SK-N-DZ (cell line): ENCODE measurements at regions not wholly inside any gene's neighbourhood (a gene's known extent, or its start where the extent isn't known, plus 50 kb on each side); places are given as distances from the start of the nearest gene placed in this dataset.
"Not testable (repeated sequence)": the region's sequence is repeated elsewhere in the genome, so short reads cannot be mapped to it uniquely, and the experiment has no call there.

Source experiments
- DNase-seq: peaks from one replicate; pipeline ENCODE4 v3.0.0-alpha.2; 2015; ENCODE audit warnings: low spot score

- no peak for DNase-seq
These were observed 1099.0 kb upstream of the LRRTM1 start for GRCh38 chr2:81403508-81403907.

- no peak for DNase-seq
These were observed 1092.0 kb upstream of the LRRTM1 start for GRCh38 chr2:81396417-81397019.

GRCh38 chr2:81395746-81396145 is 1091.2 kb upstream of the LRRTM1 start:
- DNase-seq, result no peak

GRCh38 chr2:81389203-81389602 is 1084.7 kb upstream of the LRRTM1 start:
- no peak for DNase-seq

- DNase-seq, result no peak
These were observed 1059.2 kb upstream of the LRRTM1 start for GRCh38 chr2:81363800-81364199.

- DNase-seq, result not testable (repeated sequence)
These were observed 1057.9 kb upstream of the LRRTM1 start for GRCh38 chr2:81362468-81362867.

GRCh38 chr2:81355436-81355835 is 1050.9 kb upstream of the LRRTM1 start:
- no peak for DNase-seq

GRCh38 chr2:81334046-81334445 is 1029.5 kb upstream of the LRRTM1 start:
- DNase-seq, result no peak

GRCh38 chr2:81328968-81329367 is 1024.4 kb upstream of the LRRTM1 start:
- no peak for DNase-seq

- DNase-seq, result peak; percentile 32
These were observed 1023.4 kb upstream of the LRRTM1 start for GRCh38 chr2:81327911-81328310.

- DNase-seq, result peak; percentile 27
These were observed 1019.5 kb upstream of the LRRTM1 start for GRCh38 chr2:81324046-81324445.

- DNase-seq, result no peak
These were observed 999.7 kb upstream of the LRRTM1 start for GRCh38 chr2:81304154-81304830.

GRCh38 chr2:81303321-81303720 is 998.8 kb upstream of the LRRTM1 start:
- no peak for DNase-seq

GRCh38 chr2:81299841-81300240 is 995.3 kb upstream of the LRRTM1 start:
- DNase-seq, result no peak

GRCh38 chr2:81290846-81291245 is 986.3 kb upstream of the LRRTM1 start:
- DNase-seq, result no peak

- DNase-seq, result no peak
These were observed 978.5 kb upstream of the LRRTM1 start for GRCh38 chr2:81283081-81283480.

GRCh38 chr2:81282151-81282769 is 977.7 kb upstream of the LRRTM1 start:
- no peak for DNase-seq

GRCh38 chr2:81276595-81276994 is 972.0 kb upstream of the LRRTM1 start:
- DNase-seq, result no peak

- DNase-seq, result no peak
These were observed 961.6 kb upstream of the LRRTM1 start for GRCh38 chr2:81266106-81266505.

GRCh38 chr2:81263989-81264388 is 959.4 kb upstream of the LRRTM1 start:
- DNase-seq, result no peak

- DNase-seq, result no peak
These were observed 955.8 kb upstream of the LRRTM1 start for GRCh38 chr2:81260320-81260719.

- DNase-seq, result no peak
These were observed 945.7 kb upstream of the LRRTM1 start for GRCh38 chr2:81250270-81250669.

GRCh38 chr2:81249152-81249551 is 944.6 kb upstream of the LRRTM1 start:
- DNase-seq, result no peak
